H1 (cell line): ENCODE measurements at regions not wholly inside any gene's neighbourhood (a gene's known extent, or its start where the extent isn't known, plus 50 kb on each side); places are given as distances from the start of the nearest gene placed in this dataset.

Experiments used
- CTCF ChIA-PET: fragments of 300-600 bp; sonication (Branson Sonifier 250); formaldehyde crosslinking; loops from one replicate; lab custom pipeline; 2021; ENCODE audit not compliant: partially characterized antibody; lab: Charles Lee
- POLR2A ChIA-PET: fragments of 300-600 bp; sonication (Branson Sonifier 250); formaldehyde crosslinking; loops from one replicate; lab custom pipeline; 2021; ENCODE audit warnings: inconsistent platforms; ENCODE audit not compliant: partially characterized antibody; lab: Charles Lee
- DNase-seq, 2 experiments: peaks; one replicate each; pipeline versions ENCODE4 v3.0.0 to v3.0.0-alpha.2; 2010 to 2022; ENCODE audit warnings: low spot score in 2 of 2, low read depth in 1 of 2, mixed read lengths in 1 of 2
- FAIRE-seq: peaks from 2 replicates; lab custom pipeline; 2011; peaks lifted over from hg19 to GRCh38; lab: Jason Lieb, UNC
- H2AFZ ChIP-seq: 2 replicates; pipeline ENCODE4 v1.8.1; 2012; ENCODE audit warnings: low read length, inconsistent platforms
- H2AK5ac ChIP-seq: 2 replicates; pipeline ENCODE4 v1.6.1; 2013; ENCODE audit warnings: low read depth, low read length
- H2BK120ac ChIP-seq: replicated peaks from 2 replicates; pipeline ENCODE3; 2013; ENCODE audit warnings: low read depth, low read length, inconsistent platforms
- H2BK12ac ChIP-seq: 2 replicates; pipeline ENCODE4 v1.6.1; 2013; ENCODE audit warnings: low read depth, low read length
- H2BK15ac ChIP-seq: 2 replicates; pipeline ENCODE4 v1.6.1; 2013; ENCODE audit warnings: low read length
- H2BK20ac ChIP-seq: 2 replicates; pipeline ENCODE4 v1.6.1; 2013; ENCODE audit warnings: low read length
- H2BK5ac ChIP-seq: 2 replicates; pipeline ENCODE4 v1.6.1; 2013; ENCODE audit warnings: low read depth, low read length
- H3K14ac ChIP-seq: 2 replicates; pipeline ENCODE4 v1.6.1; 2013; ENCODE audit warnings: inconsistent platforms; ENCODE audit not compliant: insufficient read length
- H3K18ac ChIP-seq: 2 replicates; pipeline ENCODE4 v1.6.1; 2013; ENCODE audit warnings: low read length; ENCODE audit errors: extremely low read depth
- H3K23ac ChIP-seq: 2 replicates; pipeline ENCODE4 v1.6.1; 2013; ENCODE audit warnings: inconsistent platforms; ENCODE audit not compliant: insufficient read length
- H3K23me2 ChIP-seq: 2 replicates; pipeline ENCODE4 v1.6.1; 2013; ENCODE audit warnings: low read depth, low read length
- H3K27ac ChIP-seq: 2 replicates; pipeline ENCODE4 v1.6.1; 2011; ENCODE audit warnings: low read depth, low read length, inconsistent platforms
- H3K27me3 ChIP-seq, 4 experiments: replicated peaks in 1 of 4; 1 replicate in 1 of 4; 2 replicates in 3 of 4; pipeline versions ENCODE4 v1.6.1 to v1.8.1; 2011 to 2013; ENCODE audit warnings: low read length in 3 of 4, mild to moderate bottlenecking in 3 of 4, inconsistent platforms in 2 of 4, mixed read lengths in 2 of 4, moderate library complexity in 1 of 4; ENCODE audit not compliant: control insufficient read depth in 3 of 4, insufficient read depth in 3 of 4; ENCODE audit errors: extremely low read depth in 1 of 4
- H3K36me3 ChIP-seq, 4 experiments: 2 replicates each; pipeline versions ENCODE4 v1.6.1 to v1.8.1; 2011 to 2013; ENCODE audit warnings: mild to moderate bottlenecking in 4 of 4, low read length in 3 of 4, moderate library complexity in 2 of 4, control low read depth in 1 of 4, inconsistent platforms in 1 of 4; ENCODE audit not compliant: insufficient read depth in 4 of 4, control insufficient read depth in 2 of 4
- H3K4ac ChIP-seq: replicated peaks from 2 replicates; pipeline ENCODE3; 2013; ENCODE audit warnings: low read length, low read depth, mixed read lengths, inconsistent platforms; ENCODE audit not compliant: insufficient read length
- H3K4me1 ChIP-seq, 4 experiments: replicated peaks in 1 of 4; 1 replicate in 1 of 4; 2 replicates in 3 of 4; pipeline versions ENCODE4 v1.6.1 to v1.8.1; 2011 to 2013; ENCODE audit warnings: low read length in 3 of 4, inconsistent platforms in 2 of 4, mixed read lengths in 1 of 4; ENCODE audit not compliant: insufficient read depth in 4 of 4, control insufficient read depth in 3 of 4
- H3K4me2 ChIP-seq, 2 experiments: 2 replicates each; pipeline versions ENCODE4 v1.6.1 to v1.8.1; 2011 to 2013; ENCODE audit warnings: low read depth in 2 of 2, low read length in 2 of 2, control low read depth in 1 of 2, inconsistent platforms in 1 of 2, mild to moderate bottlenecking in 1 of 2; ENCODE audit not compliant: insufficient read depth in 1 of 2
- H3K4me3 ChIP-seq, 4 experiments: fragments of 200-600, 300-600 bp in 1 of 4; sonication (generic), shearing (Covaris generic), sonication (Bioruptor Twin) in 1 of 4; 2 replicates each; pipeline versions ENCODE4 v1.5.1 to v1.8.1; 2011 to 2016; ENCODE audit warnings: low read length in 4 of 4, low read depth in 3 of 4, control low read depth in 2 of 4, inconsistent platforms in 2 of 4, mild to moderate bottlenecking in 2 of 4, mixed read lengths in 1 of 4, moderate library complexity in 1 of 4; ENCODE audit not compliant: insufficient read depth in 2 of 4; ENCODE audit errors: extremely low read depth in 1 of 4
- H3K56ac ChIP-seq: replicated peaks from 2 replicates; pipeline ENCODE3; 2013; ENCODE audit warnings: low read depth, mild to moderate bottlenecking, mixed read lengths, low read length, inconsistent platforms; ENCODE audit not compliant: insufficient read length
- H3K79me1 ChIP-seq: 2 replicates; pipeline ENCODE4 v1.6.1; 2013; ENCODE audit warnings: low read depth, low read length, control low read depth
- H3K79me2 ChIP-seq, 2 experiments: 2 replicates each; pipeline versions ENCODE4 v1.6.1 to v1.8.1; 2012 to 2013; ENCODE audit warnings: low read length in 2 of 2, mild to moderate bottlenecking in 2 of 2, inconsistent platforms in 1 of 2; ENCODE audit not compliant: insufficient read depth in 2 of 2, control insufficient read depth in 1 of 2
- H3K9ac ChIP-seq, 4 experiments: replicated peaks in 1 of 4; 1 replicate in 1 of 4; 2 replicates in 3 of 4; pipeline versions ENCODE4 v1.6.1 to v1.8.1; 2011 to 2013; ENCODE audit warnings: low read depth in 3 of 4, low read length in 3 of 4, control low read depth in 2 of 4, mild to moderate bottlenecking in 2 of 4, moderate library complexity in 2 of 4, inconsistent platforms in 1 of 4; ENCODE audit errors: extremely low read depth in 1 of 4
- H3K9me3 ChIP-seq, 2 experiments: 2 replicates each; pipeline versions ENCODE4 v1.6.1 to v1.8.1; 2012 to 2013; ENCODE audit warnings: mild to moderate bottlenecking in 2 of 2, moderate library complexity in 2 of 2, control low read depth in 1 of 2, inconsistent platforms in 1 of 2, low read depth in 1 of 2, low read length in 1 of 2, mixed read lengths in 1 of 2; ENCODE audit not compliant: insufficient read depth in 2 of 2
- H4K20me1 ChIP-seq, 2 experiments: replicated peaks in 1 of 2; 2 replicates each; pipeline versions ENCODE3 to v1.8.1; 2011 to 2013; ENCODE audit warnings: inconsistent platforms in 2 of 2, low read length in 2 of 2, mild to moderate bottlenecking in 1 of 2; ENCODE audit not compliant: insufficient read depth in 2 of 2, control insufficient read depth in 1 of 2
- H4K5ac ChIP-seq: 2 replicates; pipeline ENCODE4 v1.6.1; 2013; ENCODE audit warnings: low read length, low read depth, mixed read lengths, inconsistent platforms; ENCODE audit not compliant: insufficient read length
- H4K8ac ChIP-seq: 2 replicates; pipeline ENCODE4 v1.8.0; 2013; ENCODE audit warnings: mild to moderate bottlenecking, moderate library complexity, low read length, inconsistent platforms; ENCODE audit not compliant: insufficient read depth; ENCODE audit errors: extremely low read depth
- H4K91ac ChIP-seq: replicated peaks from 2 replicates; pipeline ENCODE3; 2013; ENCODE audit warnings: low read length, mixed read lengths, inconsistent platforms; ENCODE audit not compliant: insufficient read length
- BACH1 ChIP-seq: IDR thresholded peaks from 2 replicates; pipeline ENCODE4 v1.6.1; 2012; ENCODE audit warnings: low read length, improper control_type of control experiment
- CEBPB ChIP-seq: IDR thresholded peaks from 2 replicates; pipeline ENCODE4 v1.6.1; 2012; ENCODE audit warnings: low read depth, low read length
- KDM4A ChIP-seq: IDR thresholded peaks from one replicate; pipeline ENCODE4 v1.7.1; 2012; ENCODE audit warnings: low read depth, mild to moderate bottlenecking, moderate library complexity, low read length, inconsistent platforms; ENCODE audit not compliant: severe bottlenecking
- RAD21 ChIP-seq, 2 experiments: IDR thresholded peaks in 1 of 2; conservative IDR thresholded peaks in 1 of 2; 2 replicates each; pipeline ENCODE4 v1.6.1; 2011; ENCODE audit warnings: low read depth in 2 of 2, low read length in 2 of 2, improper control_type of control experiment in 1 of 2, inconsistent platforms in 1 of 2, mild to moderate bottlenecking in 1 of 2, moderate library complexity in 1 of 2
- SIN3A ChIP-seq, 2 experiments: IDR thresholded peaks in 1 of 2; conservative IDR thresholded peaks in 1 of 2; 2 replicates each; pipeline ENCODE4 v1.6.1; 2011 to 2012; ENCODE audit warnings: low read length in 2 of 2, improper control_type of control experiment in 1 of 2, low read depth in 1 of 2, mild to moderate bottlenecking in 1 of 2
- SIX5 ChIP-seq: IDR thresholded peaks from 2 replicates; pipeline ENCODE4 v1.6.1; 2011; ENCODE audit warnings: mild to moderate bottlenecking, low read depth, low read length
- SP2 ChIP-seq: IDR thresholded peaks from 2 replicates; pipeline ENCODE4 v1.6.1; 2012; ENCODE audit warnings: mild to moderate bottlenecking, low read length, inconsistent platforms
- SRF ChIP-seq: IDR thresholded peaks from 2 replicates; pipeline ENCODE4 v1.6.1; 2011; ENCODE audit warnings: mild to moderate bottlenecking, low read depth, low read length, moderate library complexity
- SUZ12 ChIP-seq: fragments of 200-600 bp; sonication (generic); IDR thresholded peaks from 2 replicates; pipeline ENCODE4 v1.6.1; 2012; ENCODE audit warnings: mild to moderate bottlenecking, inconsistent platforms, low read length, moderate library complexity, mixed read lengths
- TEAD4 ChIP-seq: IDR thresholded peaks from 2 replicates; pipeline ENCODE4 v1.6.1; 2012; ENCODE audit warnings: low read depth, low read length, inconsistent platforms, mixed read lengths
- WGBS, 2 experiments: shearing (Covaris generic) in 1 of 2; methylation state at CpG; one replicate each; pipeline versions ENCODE4 v1.1.6 to v1.1.7; 2013 to 2015; ENCODE audit warnings: low lambda C conversion rate in 2 of 2, mixed read lengths in 2 of 2, inconsistent platforms in 1 of 2, low coverage in 1 of 2, missing lambda C conversion rate in 1 of 2; ENCODE audit not compliant: insufficient replicate concordance in 2 of 2, insufficient coverage in 1 of 2, insufficient read length in 1 of 2; ENCODE audit errors: extremely low coverage in 1 of 2, missing lambda C conversion rate in 1 of 2; 5-methylcytosine and 5-hydroxymethylcytosine counted together
- TF ChIP-seq, protein P1 (sequence below), 3 experiments: IDR thresholded peaks; 1 replicate in 2 of 3; 2 replicates in 1 of 3; pipeline versions ENCODE4 v1.5.1 to v1.6.1; 2011; ENCODE audit warnings: low read length in 3 of 3, mild to moderate bottlenecking in 3 of 3, inconsistent platforms in 2 of 3, low read depth in 1 of 3, moderate library complexity in 1 of 3; ENCODE audit not compliant: insufficient read depth in 1 of 3; ENCODE audit errors: control extremely low read depth in 1 of 3
- TF ChIP-seq, protein P2 (sequence below): IDR thresholded peaks from 2 replicates; pipeline ENCODE4 v1.6.1; 2011; ENCODE audit warnings: low read depth, mild to moderate bottlenecking, low read length; ENCODE audit not compliant: insufficient read depth

DNA sequence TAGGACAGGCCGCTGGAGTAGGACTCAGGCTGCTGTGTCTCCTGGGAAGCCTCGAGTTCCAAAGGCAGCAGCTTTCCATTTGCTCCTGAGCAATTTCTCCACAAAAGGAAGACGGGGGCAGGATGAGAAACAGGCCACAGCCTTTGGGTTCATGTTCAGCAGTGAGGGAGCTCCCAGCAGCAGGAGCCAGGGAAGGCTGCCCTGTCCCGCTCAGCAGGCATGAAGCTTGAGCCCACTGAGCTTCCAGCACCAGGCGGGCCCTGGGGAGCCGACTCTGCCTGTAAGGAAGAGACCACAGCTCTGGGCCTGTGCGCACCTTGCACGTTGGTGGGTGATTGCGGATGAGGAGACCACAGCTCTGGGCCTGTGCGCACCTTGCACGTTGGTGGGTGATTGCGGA lies 527.2 kb downstream of the TCERG1L start:
- no peak overlapping the region for H3K18ac ChIP-seq
- no peak overlapping the region for H3K4ac ChIP-seq
- no peaks in the 10 kb centered on the region for H3K36me3 ChIP-seq
- H2AK5ac ChIP-seq = no peak overlapping the region
- no peak overlapping the region for H3K14ac ChIP-seq
- no peak overlapping the region for H2AFZ ChIP-seq
- CTCF ChIA-PET = interaction anchor here (0.7 to 3.5 kb wide), 8 partner anchors 11 to 300 kb away, joined by 3 to 21 read pairs (median 4); no protein-coding TSS in a partner anchor
- no peaks in the 10 kb centered on the region for H3K79me1 ChIP-seq
- POLR2A ChIA-PET = no interaction called here
- H3K79me2 ChIP-seq = no peaks in the 10 kb centered on the region
- H3K9ac ChIP-seq = no peak overlapping the region
- FAIRE-seq = no peak
- no peak overlapping the region for H3K23ac ChIP-seq
- H3K4me2 ChIP-seq = no peak overlapping the region
- no peak overlapping the region for H2BK15ac ChIP-seq
- H4K5ac ChIP-seq = no peak overlapping the region
- no peak overlapping the region for H4K8ac ChIP-seq
- no peak overlapping the region for H2BK5ac ChIP-seq
- no peak overlapping the region for H2BK120ac ChIP-seq
- H3K23me2 ChIP-seq = no peaks in the 10 kb centered on the region
- no peak overlapping the region for H2BK12ac ChIP-seq
- no peak for DNase-seq
- H4K91ac ChIP-seq = no peak overlapping the region
- no peaks in the 10 kb centered on the region for H3K4me1 ChIP-seq
- peaks cover 0 to 2% of the 10 kb centered on the region in 2 experiments for H4K20me1 ChIP-seq
- no peak overlapping the region for H3K4me3 ChIP-seq
- H3K27me3 ChIP-seq = no peaks in the 10 kb centered on the region
- H2BK20ac ChIP-seq = no peak overlapping the region
- H3K9me3 ChIP-seq = no peaks in the 10 kb centered on the region
- WGBS, 2 experiments = 94% methylated on average over 7 of the region's 12 CpGs; no CpG with 5 or more reads in 1 of the 2 experiments
- no peak overlapping the region for H3K56ac ChIP-seq
- no peak overlapping the region for H3K27ac ChIP-seq
- TF ChIP-seq RAD21 (IDR thresholded peaks at IDR 0.05 in 1 of 2, conservative IDR thresholded peaks at IDR 0.05 in 1 of 2; ENCODE audit: low read depth in 2 of 2, low read length in 2 of 2) = no peak
- TF ChIP-seq SUZ12 = no peak
- no peak for TF ChIP-seq SRF
- no peak for TF ChIP-seq TEAD4
- TF ChIP-seq, protein P1, sequence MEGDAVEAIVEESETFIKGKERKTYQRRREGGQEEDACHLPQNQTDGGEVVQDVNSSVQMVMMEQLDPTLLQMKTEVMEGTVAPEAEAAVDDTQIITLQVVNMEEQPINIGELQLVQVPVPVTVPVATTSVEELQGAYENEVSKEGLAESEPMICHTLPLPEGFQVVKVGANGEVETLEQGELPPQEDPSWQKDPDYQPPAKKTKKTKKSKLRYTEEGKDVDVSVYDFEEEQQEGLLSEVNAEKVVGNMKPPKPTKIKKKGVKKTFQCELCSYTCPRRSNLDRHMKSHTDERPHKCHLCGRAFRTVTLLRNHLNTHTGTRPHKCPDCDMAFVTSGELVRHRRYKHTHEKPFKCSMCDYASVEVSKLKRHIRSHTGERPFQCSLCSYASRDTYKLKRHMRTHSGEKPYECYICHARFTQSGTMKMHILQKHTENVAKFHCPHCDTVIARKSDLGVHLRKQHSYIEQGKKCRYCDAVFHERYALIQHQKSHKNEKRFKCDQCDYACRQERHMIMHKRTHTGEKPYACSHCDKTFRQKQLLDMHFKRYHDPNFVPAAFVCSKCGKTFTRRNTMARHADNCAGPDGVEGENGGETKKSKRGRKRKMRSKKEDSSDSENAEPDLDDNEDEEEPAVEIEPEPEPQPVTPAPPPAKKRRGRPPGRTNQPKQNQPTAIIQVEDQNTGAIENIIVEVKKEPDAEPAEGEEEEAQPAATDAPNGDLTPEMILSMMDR (IDR thresholded peaks at IDR 0.05; ENCODE audit: control extremely low read depth in 1 of 3, insufficient read depth in 1 of 3, low read depth in 1 of 3, low read length in 3 of 3) = no peak
- TF ChIP-seq SP2 = no peak
- no peak for TF ChIP-seq SIN3A (conservative IDR thresholded peaks at IDR 0.05 in 1 of 2, IDR thresholded peaks at IDR 0.05 in 1 of 2; ENCODE audit: low read depth in 1 of 2, low read length in 2 of 2)
- no peak for TF ChIP-seq BACH1
- TF ChIP-seq, protein P2, sequence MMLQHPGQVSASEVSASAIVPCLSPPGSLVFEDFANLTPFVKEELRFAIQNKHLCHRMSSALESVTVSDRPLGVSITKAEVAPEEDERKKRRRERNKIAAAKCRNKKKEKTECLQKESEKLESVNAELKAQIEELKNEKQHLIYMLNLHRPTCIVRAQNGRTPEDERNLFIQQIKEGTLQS = no peak
- TF ChIP-seq CEBPB = no peak
- TF ChIP-seq KDM4A = no peak
- no peak for TF ChIP-seq SIX5
